ENCODE measurements at regions not wholly inside any gene's neighbourhood (a gene's known extent, or its start where the extent isn't known, plus 50 kb on each side); places are given as distances from the start of the nearest gene placed in this dataset.

GRCh38 chr2:104487366-104487765 lies 366.5 kb upstream of the POU3F3 start:
- DNase-seq, result no peak
- intact Hi-C loops (cut with micrococcal nuclease; ENCODE audit: unreplicated experiment), result no loop called here
- H3K27me3 Mint-ChIP-seq (ENCODE audit: unreplicated experiment), result no peaks in the 10 kb centered on the region
- no peak overlapping the region for H3K27ac Mint-ChIP-seq (ENCODE audit: unreplicated experiment)
- CTCF ChIA-PET, result no interaction called here
- BruUV-seq (replicated peaks), result no TSS peak
- peaks cover 3% of the 10 kb centered on the region for H3K9me3 Mint-ChIP-seq (ENCODE audit: low read depth, unreplicated experiment)
- H3K36me3 Mint-ChIP-seq (ENCODE audit: insufficient read depth, unreplicated experiment), result no peaks in the 10 kb centered on the region
- no peak for TF ChIP-seq CTCF (IDR thresholded peaks at IDR 0.05; ENCODE audit: unreplicated experiment)
- H3K4me3 Mint-ChIP-seq (ENCODE audit: low read depth, unreplicated experiment), result no peak overlapping the region
- H3K4me1 Mint-ChIP-seq (ENCODE audit: low read depth, unreplicated experiment), result no peaks in the 10 kb centered on the region

- Mint-ChIP-seq H3K4me1 (ENCODE audit: low read depth, unreplicated experiment) (no peaks in the 10 kb centered on the region), H3K27me3 (ENCODE audit: unreplicated experiment) (no peaks in the 10 kb centered on the region), H3K36me3 (ENCODE audit: insufficient read depth, unreplicated experiment) (no peaks in the 10 kb centered on the region), H3K27ac (ENCODE audit: unreplicated experiment) (no peak overlapping the region), H3K9me3 (ENCODE audit: low read depth, unreplicated experiment) (peaks cover 7% of the 10 kb centered on the region), H3K4me3 (ENCODE audit: low read depth, unreplicated experiment) (no peak overlapping the region)
- CTCF ChIA-PET, result no interaction called here
- no TSS peak for BruUV-seq (replicated peaks)
- DNase-seq, result no peak
- TF ChIP-seq CTCF (IDR thresholded peaks at IDR 0.05; ENCODE audit: unreplicated experiment), result no peak
- intact Hi-C loops (cut with micrococcal nuclease; ENCODE audit: unreplicated experiment), result no loop called here
These were observed 360.2 kb upstream of the POU3F3 start for GRCh38 chr2:104493698-104494097.

GRCh38 chr2:104501342-104501741 lies 352.6 kb upstream of the POU3F3 start:
- Mint-ChIP-seq H3K4me1 (ENCODE audit: low read depth, unreplicated experiment) (no peaks in the 10 kb centered on the region), H3K36me3 (ENCODE audit: insufficient read depth, unreplicated experiment) (no peaks in the 10 kb centered on the region), H3K9me3 (ENCODE audit: low read depth, unreplicated experiment) (peaks cover 4% of the 10 kb centered on the region), H3K4me3 (ENCODE audit: low read depth, unreplicated experiment) (no peak overlapping the region), H3K27me3 (ENCODE audit: unreplicated experiment) (no peaks in the 10 kb centered on the region), H3K27ac (ENCODE audit: unreplicated experiment) (no peak overlapping the region)
- CTCF ChIA-PET, result no interaction called here
- DNase-seq, result no peak
- TF ChIP-seq CTCF (IDR thresholded peaks at IDR 0.05; ENCODE audit: unreplicated experiment), result no peak
- intact Hi-C loops (cut with micrococcal nuclease; ENCODE audit: unreplicated experiment), result no loop called here
- no TSS peak for BruUV-seq (replicated peaks)

DNA sequence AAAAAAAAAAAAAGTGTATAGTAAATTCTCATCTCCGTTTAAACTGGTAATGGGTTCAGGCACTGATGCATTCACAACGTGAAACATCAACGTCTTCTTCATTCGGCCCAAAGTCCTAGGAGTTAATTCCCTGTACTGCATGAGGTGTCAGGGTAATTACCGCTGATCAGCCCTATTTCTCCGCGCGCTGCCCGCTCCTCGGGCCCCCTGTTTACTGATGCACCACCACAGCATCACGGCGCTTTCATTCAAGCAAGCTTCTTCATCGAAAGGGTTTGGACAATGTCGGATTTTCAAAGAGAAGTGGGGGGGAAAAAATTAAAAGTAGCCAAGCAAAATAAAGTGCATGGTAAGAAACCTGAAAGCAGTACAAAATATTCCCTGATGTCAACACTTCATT lies 352.0 kb upstream of the POU3F3 start:
- no peak for DNase-seq
- no TSS peak for BruUV-seq (replicated peaks)
- CTCF ChIA-PET, result no interaction called here
- no peak for TF ChIP-seq CTCF (IDR thresholded peaks at IDR 0.05; ENCODE audit: unreplicated experiment)
- intact Hi-C loops (cut with micrococcal nuclease; ENCODE audit: unreplicated experiment), result no loop called here
- no peak overlapping the region for H3K27ac Mint-ChIP-seq (ENCODE audit: unreplicated experiment)
- H3K4me3 Mint-ChIP-seq (ENCODE audit: low read depth, unreplicated experiment), result no peak overlapping the region
- peaks cover 4% of the 10 kb centered on the region for H3K9me3 Mint-ChIP-seq (ENCODE audit: low read depth, unreplicated experiment)
- H3K27me3 Mint-ChIP-seq (ENCODE audit: unreplicated experiment), result no peaks in the 10 kb centered on the region
- H3K36me3 Mint-ChIP-seq (ENCODE audit: insufficient read depth, unreplicated experiment), result no peaks in the 10 kb centered on the region
- H3K4me1 Mint-ChIP-seq (ENCODE audit: low read depth, unreplicated experiment), result no peaks in the 10 kb centered on the region

DNA sequence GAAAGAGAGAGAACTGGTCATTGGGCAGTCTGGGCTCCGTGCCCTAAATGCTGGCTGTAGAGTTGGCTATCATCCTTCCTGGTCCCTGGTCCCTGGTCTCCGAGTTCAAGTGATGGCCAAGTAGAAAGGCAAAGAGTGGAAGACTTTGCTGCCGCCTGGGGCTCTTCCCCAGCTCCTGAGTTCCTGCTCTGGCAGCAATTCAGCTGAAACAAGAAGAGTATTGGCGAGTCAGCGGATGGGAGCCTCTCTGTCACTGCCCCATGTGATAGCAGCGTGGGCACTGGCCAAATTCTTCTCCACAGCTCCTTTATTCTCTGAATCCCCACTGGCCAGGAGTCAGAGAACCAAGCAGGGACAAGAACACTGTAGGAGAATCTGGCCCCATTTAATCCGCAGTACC lies 351.0 kb upstream of the POU3F3 start:
- H3K4me1 Mint-ChIP-seq (ENCODE audit: low read depth, unreplicated experiment), result no peaks in the 10 kb centered on the region
- no peak overlapping the region for H3K4me3 Mint-ChIP-seq (ENCODE audit: low read depth, unreplicated experiment)
- H3K27me3 Mint-ChIP-seq (ENCODE audit: unreplicated experiment), result no peaks in the 10 kb centered on the region
- H3K27ac Mint-ChIP-seq (ENCODE audit: unreplicated experiment), result no peak overlapping the region
- H3K36me3 Mint-ChIP-seq (ENCODE audit: insufficient read depth, unreplicated experiment), result no peaks in the 10 kb centered on the region
- CTCF ChIA-PET, result no interaction called here
- no peak for DNase-seq
- no peak for TF ChIP-seq CTCF (IDR thresholded peaks at IDR 0.05; ENCODE audit: unreplicated experiment)
- BruUV-seq (replicated peaks), result no TSS peak
- intact Hi-C loops (cut with micrococcal nuclease; ENCODE audit: unreplicated experiment), result no loop called here
- peaks cover 2% of the 10 kb centered on the region for H3K9me3 Mint-ChIP-seq (ENCODE audit: low read depth, unreplicated experiment)

Measured in Calu3 (cell line).